ACHN (cell line): ENCODE measurements at regions not wholly inside any gene's neighbourhood (a gene's known extent, or its start where the extent isn't known, plus 50 kb on each side); places are given as distances from the start of the nearest gene placed in this dataset.
A peak's percentile ranks its signal among the peaks of the same experiment; 100 is the strongest.
"Not testable (repeated sequence)": the region's sequence is repeated elsewhere in the genome, so short reads cannot be mapped to it uniquely, and the experiment has no call there.

Experiments used
- DNase-seq: peaks from one replicate; pipeline ENCODE4 v3.0.0-alpha.2; 2015
- in situ Hi-C: cut with HindIII; loops from 2 replicates; pipeline ENCODE4 v1.10.0; 2017; ENCODE audit warnings: low sequenced_read_pairs, low pct_ligation_motif_present, low pct_unique_long_range_greater_than_20kb

- in situ Hi-C loops = no loop called here
- no peak for DNase-seq
These were observed 58.0 kb downstream of the CGGBP1 start for GRCh38 chr3:88000853-88001252.

- in situ Hi-C loops = no loop called here
- DNase-seq = no peak
These were observed 60.8 kb downstream of the CGGBP1 start for GRCh38 chr3:87997966-87998365.

- in situ Hi-C loops = no loop called here
- peak; percentile 74 for DNase-seq
These were observed 61.5 kb downstream of the CGGBP1 start for GRCh38 chr3:87997298-87997697.

- in situ Hi-C loops = no loop called here
- no peak for DNase-seq
These were observed 61.9 kb downstream of the CGGBP1 start for GRCh38 chr3:87996882-87997281.

- no peak for DNase-seq
- in situ Hi-C loops = no loop called here
These were observed 65.2 kb downstream of the CGGBP1 start for GRCh38 chr3:87993566-87993965.

GRCh38 chr3:87987952-87988351, 70.9 kb downstream of the CGGBP1 start:
- DNase-seq = no peak
- in situ Hi-C loops = no loop called here

- no peak for DNase-seq
- in situ Hi-C loops = no loop called here
These were observed 76.4 kb downstream of the CGGBP1 start for GRCh38 chr3:87982421-87982820.

- in situ Hi-C loops = no loop called here
- no peak for DNase-seq
These were observed 79.3 kb downstream of the CGGBP1 start for GRCh38 chr3:87979527-87979926.

- DNase-seq = no peak
- in situ Hi-C loops = no loop called here
These were observed 81.0 kb downstream of the CGGBP1 start for GRCh38 chr3:87977765-87978164.

- in situ Hi-C loops = no loop called here
- DNase-seq = no peak
These were observed 83.1 kb downstream of the CGGBP1 start for GRCh38 chr3:87975716-87976115.

GRCh38 chr3:87973906-87974305, 84.9 kb downstream of the CGGBP1 start:
- no peak for DNase-seq
- in situ Hi-C loops = no loop called here

GRCh38 chr3:87969620-87970019, 89.2 kb downstream of the CGGBP1 start:
- DNase-seq = no peak
- in situ Hi-C loops = no loop called here

- in situ Hi-C loops = no loop called here
- DNase-seq = no peak
These were observed 90.1 kb downstream of the CGGBP1 start for GRCh38 chr3:87968668-87969067.

- DNase-seq = no peak
- in situ Hi-C loops = no loop called here
These were observed 100.5 kb downstream of the CGGBP1 start for GRCh38 chr3:87958289-87958688.

- in situ Hi-C loops = no loop called here
- DNase-seq = no peak
These were observed 101.2 kb downstream of the CGGBP1 start for GRCh38 chr3:87957575-87957974.

GRCh38 chr3:87949879-87950208, 109.0 kb downstream of the CGGBP1 start:
- no peak for DNase-seq
- in situ Hi-C loops = no loop called here

GRCh38 chr3:87949189-87949878, 109.5 kb downstream of the CGGBP1 start:
- no peak for DNase-seq
- in situ Hi-C loops = no loop called here

- in situ Hi-C loops, DNase-seq: not testable (repeated sequence)
These were observed 112.8 kb downstream of the CGGBP1 start for GRCh38 chr3:87946007-87946406.

GRCh38 chr3:87942256-87942655, 116.5 kb downstream of the CGGBP1 start:
- DNase-seq, in situ Hi-C loops: not testable (repeated sequence)

- in situ Hi-C loops = no loop called here
- no peak for DNase-seq
These were observed 134.3 kb downstream of the CGGBP1 start for GRCh38 chr3:87924485-87924884.

GRCh38 chr3:87920549-87920948, 138.3 kb downstream of the CGGBP1 start:
- DNase-seq = no peak
- in situ Hi-C loops = no loop called here
